Heart left ventricle (tissue), 16 donors: ENCODE measurements at regions not wholly inside any gene's neighbourhood (a gene's known extent, or its start where the extent isn't known, plus 50 kb on each side); places are given as distances from the start of the nearest gene placed in this dataset.
"Not testable (repeated sequence)": the region's sequence is repeated elsewhere in the genome, so short reads cannot be mapped to it uniquely, and the experiment has no call there.

Experiments used
- ATAC-seq, 4 donors: fragments of 200-7000 bp; cut with Tn5 transposase; one replicate each; pipeline ENCODE4 v1.9.1; 2020 to 2022; ENCODE audit warnings: moderate library complexity in 4 of 4, mild to moderate bottlenecking in 3 of 4, moderate number of reproducible peaks in 1 of 4
- DNase-seq, 5 donors: peaks; one replicate each; pipeline ENCODE4 v3.0.0-alpha.2; 2020
- H3K27ac ChIP-seq, 12 donors: fragments of 200-600 bp; sonication (generic) in 4 of 12; one replicate each; pipeline versions ENCODE4 v1.5.0 to v1.8.0; 2016 to 2022; ENCODE audit warnings: mild to moderate bottlenecking in 2 of 12
- H3K27me3 ChIP-seq, 9 donors: fragments of 200-600 bp; sonication (generic) in 2 of 9; one replicate each; pipeline versions ENCODE4 v1.5.1 to v1.8.0; 2016 to 2022; ENCODE audit warnings: mild to moderate bottlenecking in 3 of 9
- H3K36me3 ChIP-seq, 9 donors: fragments of 200-600 bp; sonication (generic) in 2 of 9; one replicate each; pipeline versions ENCODE4 v1.5.0 to v1.8.0; 2018 to 2022; ENCODE audit warnings: mild to moderate bottlenecking in 2 of 9
- H3K4me1 ChIP-seq, 12 donors: fragments of 200-600 bp; sonication (generic) in 4 of 12; one replicate each; pipeline versions ENCODE4 v1.5.0 to v1.8.0; 2016 to 2022; ENCODE audit warnings: mild to moderate bottlenecking in 3 of 12
- H3K4me3 ChIP-seq, 12 donors: fragments of 200-600 bp; sonication (generic) in 4 of 12; one replicate each; pipeline versions ENCODE4 v1.5.0 to v1.8.0; 2017 to 2022; ENCODE audit warnings: mild to moderate bottlenecking in 9 of 12, moderate library complexity in 4 of 12
- H3K9me3 ChIP-seq, 12 donors: fragments of 200-600 bp; sonication (generic) in 4 of 12; one replicate each; pipeline versions ENCODE4 v1.5.0 to v1.8.0; 2016 to 2022; ENCODE audit warnings: mild to moderate bottlenecking in 1 of 12
- POLR2A ChIP-seq, 2 donors: fragments of 450-650 bp; IDR thresholded peaks; one replicate each; pipeline ENCODE4 v1.6.1; 2017; ENCODE audit warnings: antibody characterized with exemption in 2 of 2, mild to moderate bottlenecking in 2 of 2, moderate library complexity in 2 of 2
- WGBS, 4 donors: extraction: QIAGEN DNeasy Blood & Tissue Kit in 2 of 4; methylation state at CpG; one replicate each; pipeline versions ENCODE4 v1.1.5 to v1.1.7; 2013 to 2018; 5-methylcytosine and 5-hydroxymethylcytosine counted together
- intact Hi-C, 10 donors: fragments of 100-400 bp; cut with DNase I; formaldehyde crosslinking; loops; one replicate each; pipeline versions ENCODE4 v1.11.1 to v1.14.2; 2022
- TF ChIP-seq, protein P1 (sequence below), 12 donors: fragments of 200-600 bp; sonication (generic) in 4 of 12; IDR thresholded peaks; one replicate each; pipeline versions ENCODE4 v1.5.0 to v1.8.0; 2018 to 2022; ENCODE audit warnings: antibody characterized with exemption in 12 of 12, mild to moderate bottlenecking in 5 of 12
- donor health status: ischemic (EF 13 %, LVEDD 7.1; RV severe dilation, severe dysfunction).
- donor health status: healthy with polysubstance abuse.
- donor health status: DM: no; HTN: yes; CAD: no.
- donor health status: DM: no; HTN: no; CAD: no.
- donor health status: ischemic (EF 25% LVEDD 6.9; RV normal size, moderate dysfunction).
- donor health status: ischemic (EF 25% LVEDD 5.7; RV mildly dilated, moderate dysfunction).
- donor health status: healthy.
- donor health status: DM: yes; HTN: yes; CAD: no.
- donor health status: ischemic (EF 35%, LVEDD 5.7; RV mildly dilated, moderate dysfunction).
- donor health status: nonischemic (EF 11% LVEDD 7.7; RV severe dilation, severe dysfunction).
- donor health status: DM: yes; HTN: yes; CAD: no.
- donor health status: PGD.
- donor health status: ischemic (EF 29% LVEDD 5.4; RV normal size, mild dysfunction).
- donor health status: nonischemic (EF 23%, LVEDD 6.1; RV moderate dilation, normal function).

DNA sequence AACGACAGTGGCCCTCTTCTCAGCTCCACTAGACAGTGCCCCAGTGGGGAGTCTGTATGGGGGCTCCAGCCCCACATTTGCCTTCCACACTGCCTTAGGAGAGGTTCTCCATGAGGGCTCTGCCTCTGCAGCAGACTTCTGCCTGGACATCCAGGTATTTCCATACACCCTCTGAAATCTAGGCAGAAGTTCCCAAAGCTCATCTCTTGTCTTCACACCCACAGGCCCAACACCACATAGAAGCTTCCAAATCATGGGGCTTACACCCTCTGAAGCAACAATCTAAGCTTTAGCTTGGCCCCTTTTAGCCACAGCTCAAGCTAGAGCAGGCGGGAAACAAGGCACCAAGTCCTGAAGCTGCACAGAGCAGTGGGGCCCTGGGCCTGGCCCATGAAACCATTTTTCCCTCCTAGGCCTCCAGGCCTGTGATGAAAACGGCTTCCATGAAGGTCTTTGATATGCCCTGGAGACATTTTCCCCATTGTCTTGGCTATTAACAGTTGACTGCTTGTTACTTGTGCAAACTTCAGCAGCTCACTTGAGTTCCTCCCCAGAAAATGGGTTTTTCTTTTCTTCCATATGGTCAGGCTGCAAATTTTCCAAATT lies 89.2 kb downstream of the KBTBD2 start:
- Histone ChIP-seq H3K4me3 (no peak overlapping the region), H3K27me3 (no peaks in the 10 kb centered on the region), H3K9me3 (peaks cover 0 to 9% (median 0%) of the 10 kb centered on the region in 12 donors), H3K36me3 (no peaks in the 10 kb centered on the region), H3K27ac (no peak overlapping the region), H3K4me1 (peaks cover 0 to 5% (median 0%) of the 10 kb centered on the region in 12 donors)
- TF ChIP-seq, protein P1, sequence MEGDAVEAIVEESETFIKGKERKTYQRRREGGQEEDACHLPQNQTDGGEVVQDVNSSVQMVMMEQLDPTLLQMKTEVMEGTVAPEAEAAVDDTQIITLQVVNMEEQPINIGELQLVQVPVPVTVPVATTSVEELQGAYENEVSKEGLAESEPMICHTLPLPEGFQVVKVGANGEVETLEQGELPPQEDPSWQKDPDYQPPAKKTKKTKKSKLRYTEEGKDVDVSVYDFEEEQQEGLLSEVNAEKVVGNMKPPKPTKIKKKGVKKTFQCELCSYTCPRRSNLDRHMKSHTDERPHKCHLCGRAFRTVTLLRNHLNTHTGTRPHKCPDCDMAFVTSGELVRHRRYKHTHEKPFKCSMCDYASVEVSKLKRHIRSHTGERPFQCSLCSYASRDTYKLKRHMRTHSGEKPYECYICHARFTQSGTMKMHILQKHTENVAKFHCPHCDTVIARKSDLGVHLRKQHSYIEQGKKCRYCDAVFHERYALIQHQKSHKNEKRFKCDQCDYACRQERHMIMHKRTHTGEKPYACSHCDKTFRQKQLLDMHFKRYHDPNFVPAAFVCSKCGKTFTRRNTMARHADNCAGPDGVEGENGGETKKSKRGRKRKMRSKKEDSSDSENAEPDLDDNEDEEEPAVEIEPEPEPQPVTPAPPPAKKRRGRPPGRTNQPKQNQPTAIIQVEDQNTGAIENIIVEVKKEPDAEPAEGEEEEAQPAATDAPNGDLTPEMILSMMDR (IDR thresholded peaks at IDR 0.05), result no peak
- TF ChIP-seq POLR2A (IDR thresholded peaks at IDR 0.05), result no peak
- DNase-seq (no peak), ATAC-seq (no peak)
- intact Hi-C loops, result loop anchor here in 5 of 10 donors (5.0 to 10.0 kb wide), 6 partner anchors 95 to 305 kb away; partner anchors contain the start of gene RP9 (in 1 of the 5)
- 93 to 95% (median 94%) methylated on average over 3 of the region's 3 CpGs for WGBS, 4 donors

DNA sequence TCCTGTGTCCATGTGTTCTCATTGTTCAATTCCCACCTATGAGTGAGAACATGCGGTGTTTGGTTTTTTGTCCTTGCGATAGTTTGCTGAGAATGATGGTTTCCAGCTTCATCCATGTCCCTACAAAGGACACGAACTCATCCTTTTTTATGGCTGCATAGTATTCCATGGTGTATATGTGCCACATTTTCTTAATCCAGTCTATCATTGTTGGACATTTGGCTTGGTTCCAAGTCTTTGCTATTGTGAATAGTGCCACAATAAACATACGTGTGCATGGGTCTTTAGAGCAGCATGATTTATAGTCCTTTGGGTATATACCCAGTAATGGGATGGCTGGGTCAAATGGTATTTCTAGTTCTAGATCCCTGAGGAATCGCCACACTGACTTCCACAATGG lies 98.5 kb downstream of the KBTBD2 start:
- not testable (repeated sequence) for DNase-seq, ATAC-seq, H3K36me3 ChIP-seq, H3K4me1 ChIP-seq, H3K27ac ChIP-seq, H3K9me3 ChIP-seq, H3K27me3 ChIP-seq, H3K4me3 ChIP-seq
- 85 to 97% (median 94%) methylated on average over 1 to 4 of the region's 5 CpGs for WGBS, 4 donors
- intact Hi-C loops, result loop anchor here in 2 of 10 donors (10.0 kb wide), 1 partner anchor 312 kb away; the partner anchor contains the start of gene RP9 (in 2 of the 2)

DNA sequence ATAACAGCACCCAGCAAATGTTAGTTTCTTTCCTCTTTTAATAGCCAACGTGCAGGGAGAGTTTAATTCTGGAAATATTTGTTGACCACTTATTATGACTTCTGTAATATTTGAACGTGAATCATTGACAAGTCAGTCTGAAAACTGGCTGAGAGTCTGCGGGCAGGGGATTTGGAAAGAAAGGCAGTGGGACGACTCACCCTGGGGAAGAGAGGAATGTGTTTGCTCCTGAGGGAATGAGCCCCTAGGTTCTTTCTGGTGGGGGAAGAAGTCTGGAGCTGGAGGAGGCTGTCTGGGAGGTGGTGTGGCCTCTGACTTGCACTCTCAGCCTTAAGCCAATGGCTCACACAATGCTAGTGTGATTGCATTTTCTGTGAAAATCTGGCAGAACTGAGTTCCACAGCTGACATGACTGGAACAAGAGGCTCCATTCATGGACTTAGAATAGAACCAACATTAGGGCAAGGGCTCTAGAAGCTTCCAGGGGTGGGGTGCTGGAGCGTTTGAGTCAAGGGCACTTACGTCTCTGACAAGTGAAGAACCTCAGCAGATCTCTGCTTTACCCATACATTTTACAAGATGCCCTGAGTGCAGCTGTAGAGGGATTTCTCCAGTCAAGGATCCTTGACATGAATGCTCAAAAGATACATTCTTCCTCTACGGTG lies 100.7 kb downstream of the KBTBD2 start:
- H3K4me1 ChIP-seq, H3K27me3 ChIP-seq, ATAC-seq, H3K4me3 ChIP-seq, DNase-seq, H3K36me3 ChIP-seq, H3K9me3 ChIP-seq, H3K27ac ChIP-seq: not testable (repeated sequence)
- 77 to 81% (median 79%) methylated on average over 6 to 7 of the region's 7 CpGs for WGBS, 4 donors
- intact Hi-C loops, result loop anchor here in 2 of 10 donors (10.0 kb wide), 1 partner anchor 314 kb away; the partner anchor contains the start of gene RP9 (in 2 of the 2)

DNA sequence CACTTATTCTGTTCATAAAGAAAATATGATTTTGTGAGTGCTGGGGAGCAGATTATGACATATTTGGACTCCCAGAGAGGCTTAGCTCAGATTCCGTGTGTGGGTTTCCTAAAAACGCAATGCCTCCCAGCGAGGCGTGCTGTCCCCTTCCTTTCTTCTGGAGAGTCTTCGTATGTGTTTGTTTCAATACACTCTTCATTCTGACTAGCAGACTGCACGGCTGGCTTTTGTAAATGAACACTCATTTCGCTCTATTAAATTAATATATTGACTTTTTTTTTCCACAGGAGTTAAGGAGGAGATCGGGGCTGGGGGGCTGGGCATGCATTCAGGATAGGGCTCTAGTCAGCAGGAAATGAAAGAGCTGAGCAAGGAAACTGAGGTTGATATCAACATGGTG lies 102.3 kb downstream of the KBTBD2 start:
- 87 to 91% (median 89%) methylated on average over 8 of the region's 8 CpGs for WGBS, 4 donors
- H3K4me3 ChIP-seq, H3K36me3 ChIP-seq, H3K4me1 ChIP-seq, ATAC-seq, H3K9me3 ChIP-seq, DNase-seq, H3K27ac ChIP-seq, intact Hi-C loops, H3K27me3 ChIP-seq: not testable (repeated sequence)

DNA sequence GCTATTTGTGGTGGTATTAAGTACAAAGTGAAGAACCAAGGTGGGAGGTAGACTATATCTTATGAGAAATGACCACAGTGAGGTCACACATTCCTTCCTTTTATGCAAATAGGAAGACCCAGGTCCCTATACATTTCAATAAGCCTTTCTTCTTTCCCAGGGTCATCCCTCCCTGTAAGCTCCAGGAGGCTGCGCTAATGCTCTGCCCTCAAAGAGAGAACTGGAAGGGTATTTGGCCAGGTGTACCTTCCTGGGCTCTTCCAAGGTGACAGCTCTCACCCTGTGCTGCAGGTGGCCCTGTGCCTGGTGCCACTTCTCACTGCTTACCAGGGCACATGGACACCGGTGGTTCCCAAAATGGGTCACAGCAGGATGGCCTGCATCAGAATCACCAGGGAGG lies 103.4 kb downstream of the KBTBD2 start:
- DNase-seq, H3K9me3 ChIP-seq, ATAC-seq: not testable (repeated sequence)

DNA sequence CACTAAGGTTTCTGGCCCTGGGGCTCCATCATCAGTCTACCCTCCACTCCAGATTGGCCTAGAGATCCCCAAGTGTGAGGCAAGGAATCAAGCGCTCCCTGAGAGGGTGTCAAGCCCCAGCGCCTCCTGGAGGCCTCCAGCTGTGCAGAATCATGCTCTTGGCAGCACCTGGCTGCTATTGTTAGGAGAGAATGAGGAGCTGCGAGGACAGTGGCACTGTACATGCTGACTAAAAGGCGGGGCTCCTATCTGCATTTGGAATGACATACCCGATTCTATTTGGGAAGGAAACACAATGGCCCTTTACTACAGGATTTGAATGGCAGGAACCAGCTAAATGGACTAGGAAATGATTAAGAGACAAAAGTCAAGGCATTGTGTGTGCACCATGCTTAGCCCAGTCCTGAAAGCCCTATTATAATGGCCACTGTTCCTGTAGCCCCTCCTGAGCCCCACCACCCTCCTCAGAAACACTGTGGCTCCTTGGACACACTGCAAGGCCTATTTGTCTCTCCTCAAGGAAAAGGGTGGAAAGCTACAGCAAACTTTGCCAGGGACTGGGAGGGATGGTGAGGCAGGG lies 106.1 kb downstream of the KBTBD2 start:
- H3K9me3 ChIP-seq, H3K4me1 ChIP-seq, H3K36me3 ChIP-seq, H3K27me3 ChIP-seq, intact Hi-C loops, H3K4me3 ChIP-seq: not testable (repeated sequence)
- H3K27ac ChIP-seq, result peak overlapping the region in 1 of 12 donors; percentile 9
- DNase-seq, result peak in 3 of 5 donors; percentile 12 to 56 (median 42)
- peak; percentile 79 to 90 (median 84) for ATAC-seq
- TF ChIP-seq, protein P1 (IDR thresholded peaks at IDR 0.05), result peak in 5 of 12 donors; percentile 5 to 30 (median 26)
- WGBS, 4 donors, result 52 to 72% (median 54%) methylated on average over 5 of the region's 5 CpGs

More for the DNA sequence above, 103.4 kb downstream of the KBTBD2 start:
- intact Hi-C loops, H3K27me3 ChIP-seq, H3K27ac ChIP-seq, H3K36me3 ChIP-seq, H3K4me3 ChIP-seq, H3K4me1 ChIP-seq: not testable (repeated sequence)
- 96 to 98% (median 97%) methylated on average over 2 of the region's 2 CpGs for WGBS, 4 donors

DNA sequence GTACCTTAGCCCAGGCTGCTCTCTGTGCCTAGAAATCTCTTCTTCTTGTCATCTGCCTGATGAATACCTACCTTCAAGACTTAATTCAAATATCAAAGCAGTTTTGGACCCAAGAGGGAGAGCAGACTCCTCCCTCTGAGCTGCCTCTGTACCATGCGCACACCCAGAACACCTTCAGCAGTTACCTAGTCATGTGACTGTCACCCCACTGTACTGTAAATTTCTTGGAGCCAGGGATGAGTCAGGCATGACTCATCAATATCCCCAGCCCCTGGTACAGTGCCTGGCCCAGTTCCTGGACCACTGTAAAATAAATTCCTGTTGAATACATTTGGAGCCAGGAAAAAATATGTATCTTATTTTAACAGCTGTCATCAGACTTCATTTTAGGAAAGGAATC lies 111.7 kb downstream of the KBTBD2 start:
- DNase-seq, H3K4me1 ChIP-seq, H3K27ac ChIP-seq, ATAC-seq, H3K27me3 ChIP-seq, intact Hi-C loops, H3K36me3 ChIP-seq, H3K9me3 ChIP-seq, H3K4me3 ChIP-seq: not testable (repeated sequence)
- WGBS, 4 donors, result 92 to 100% (median 97%) methylated on average over 1 of the region's 1 CpG; no CpG with 5 or more reads in 1 of the 4 donors
